ENCODE measurements at regions not wholly inside any gene's neighbourhood (a gene's known extent, or its start where the extent isn't known, plus 50 kb on each side); places are given as distances from the start of the nearest gene placed in this dataset.

DNA sequence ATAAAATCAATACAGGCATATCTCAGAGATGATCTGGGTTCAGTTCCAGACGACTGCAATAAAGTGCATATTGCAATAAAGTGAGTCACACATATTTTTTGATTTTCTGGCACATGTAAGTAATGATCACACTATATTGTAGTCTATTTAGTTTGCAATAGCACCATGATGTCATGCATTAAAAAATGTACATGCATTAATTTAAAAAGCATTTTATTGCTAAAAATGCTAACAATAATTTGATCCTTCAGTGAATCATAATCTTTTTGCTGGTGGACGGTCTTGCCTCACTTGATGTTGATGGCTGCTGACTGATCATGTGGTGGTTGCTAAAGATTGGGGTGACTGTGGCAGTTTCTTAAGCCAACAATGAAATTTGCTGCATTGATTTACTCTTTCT, 511.1 kb downstream of the OTOL1 start:
- no peaks in the 10 kb centered on the region for H3K27me3 Mint-ChIP-seq
- no peak overlapping the region for H3K27ac Mint-ChIP-seq
- H3K36me3 Mint-ChIP-seq (ENCODE audit: low read depth) = no peaks in the 10 kb centered on the region
- H3K4me1 Mint-ChIP-seq (ENCODE audit: low read depth) = no peaks in the 10 kb centered on the region
- no peaks in the 10 kb centered on the region for H3K4me1 ChIP-seq (ENCODE audit: insufficient read depth, low read length)
- POLR2A ChIA-PET = no interaction called here
- no peaks in the 10 kb centered on the region for H3K27me3 ChIP-seq (ENCODE audit: control insufficient read depth in 1 of 2, insufficient read depth in 2 of 2, low read length in 2 of 2)
- ATAC-seq (ENCODE audit: poor library complexity) (no peak), DNase-seq (no peak)
- intact Hi-C loops (cut with DNase I, micrococcal nuclease) = no loop called here
- CTCF ChIA-PET = no interaction called here
- H3K9me3 ChIP-seq (ENCODE audit: control insufficient read depth in 1 of 2, insufficient read depth in 1 of 2, low read length in 2 of 2) = peaks cover 0 to 3% of the 10 kb centered on the region in 2 experiments
- TF ChIP-seq, protein P1, sequence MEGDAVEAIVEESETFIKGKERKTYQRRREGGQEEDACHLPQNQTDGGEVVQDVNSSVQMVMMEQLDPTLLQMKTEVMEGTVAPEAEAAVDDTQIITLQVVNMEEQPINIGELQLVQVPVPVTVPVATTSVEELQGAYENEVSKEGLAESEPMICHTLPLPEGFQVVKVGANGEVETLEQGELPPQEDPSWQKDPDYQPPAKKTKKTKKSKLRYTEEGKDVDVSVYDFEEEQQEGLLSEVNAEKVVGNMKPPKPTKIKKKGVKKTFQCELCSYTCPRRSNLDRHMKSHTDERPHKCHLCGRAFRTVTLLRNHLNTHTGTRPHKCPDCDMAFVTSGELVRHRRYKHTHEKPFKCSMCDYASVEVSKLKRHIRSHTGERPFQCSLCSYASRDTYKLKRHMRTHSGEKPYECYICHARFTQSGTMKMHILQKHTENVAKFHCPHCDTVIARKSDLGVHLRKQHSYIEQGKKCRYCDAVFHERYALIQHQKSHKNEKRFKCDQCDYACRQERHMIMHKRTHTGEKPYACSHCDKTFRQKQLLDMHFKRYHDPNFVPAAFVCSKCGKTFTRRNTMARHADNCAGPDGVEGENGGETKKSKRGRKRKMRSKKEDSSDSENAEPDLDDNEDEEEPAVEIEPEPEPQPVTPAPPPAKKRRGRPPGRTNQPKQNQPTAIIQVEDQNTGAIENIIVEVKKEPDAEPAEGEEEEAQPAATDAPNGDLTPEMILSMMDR (IDR thresholded peaks at IDR 0.05) = no peak
- no peak overlapping the region for H3K4me3 ChIP-seq (ENCODE audit: low read length)
- H3K36me3 ChIP-seq (ENCODE audit: insufficient read depth, low read length) = no peaks in the 10 kb centered on the region
- H3K9me3 Mint-ChIP-seq = peaks cover 2% of the 10 kb centered on the region
- no peak overlapping the region for H3K27ac ChIP-seq (ENCODE audit: low read depth in 1 of 2, low read length in 2 of 2)
- no peak overlapping the region for H3K4me3 Mint-ChIP-seq

- intact Hi-C loops (cut with DNase I, micrococcal nuclease) = no loop called here
- TF ChIP-seq, protein P1 (IDR thresholded peaks at IDR 0.05) = no peak
- peaks cover 2% of the 10 kb centered on the region for H3K9me3 Mint-ChIP-seq
- no peaks in the 10 kb centered on the region for H3K36me3 Mint-ChIP-seq (ENCODE audit: low read depth)
- ATAC-seq (ENCODE audit: poor library complexity) (no peak), DNase-seq (no peak)
- H3K27me3 Mint-ChIP-seq = no peaks in the 10 kb centered on the region
- no peak overlapping the region for H3K4me3 Mint-ChIP-seq
- no peaks in the 10 kb centered on the region for H3K4me1 ChIP-seq (ENCODE audit: insufficient read depth, low read length)
- H3K36me3 ChIP-seq (ENCODE audit: insufficient read depth, low read length) = no peaks in the 10 kb centered on the region
- ChIA-PET CTCF (no interaction called here), POLR2A (no interaction called here)
- no peak overlapping the region for H3K27ac Mint-ChIP-seq
- no peaks in the 10 kb centered on the region for H3K4me1 Mint-ChIP-seq (ENCODE audit: low read depth)
- no peak overlapping the region for H3K4me3 ChIP-seq (ENCODE audit: low read length)
- no peaks in the 10 kb centered on the region for H3K9me3 ChIP-seq (ENCODE audit: control insufficient read depth in 1 of 2, insufficient read depth in 1 of 2, low read length in 2 of 2)
- no peak overlapping the region for H3K27ac ChIP-seq (ENCODE audit: low read depth in 1 of 2, low read length in 2 of 2)
- H3K27me3 ChIP-seq (ENCODE audit: control insufficient read depth in 1 of 2, insufficient read depth in 2 of 2, low read length in 2 of 2) = no peaks in the 10 kb centered on the region
These were observed 516.0 kb downstream of the OTOL1 start for GRCh38 chr3:162012633-162013032.

- H3K9me3 ChIP-seq (ENCODE audit: control insufficient read depth in 1 of 2, insufficient read depth in 1 of 2, low read length in 2 of 2) = no peaks in the 10 kb centered on the region
- H3K4me1 Mint-ChIP-seq (ENCODE audit: low read depth) = no peaks in the 10 kb centered on the region
- no peaks in the 10 kb centered on the region for H3K9me3 Mint-ChIP-seq
- no peaks in the 10 kb centered on the region for H3K36me3 ChIP-seq (ENCODE audit: insufficient read depth, low read length)
- no peak overlapping the region for H3K4me3 ChIP-seq (ENCODE audit: low read length)
- TF ChIP-seq, protein P1 (IDR thresholded peaks at IDR 0.05) = no peak
- POLR2A ChIA-PET = no interaction called here
- no peaks in the 10 kb centered on the region for H3K27me3 Mint-ChIP-seq
- H3K27ac ChIP-seq (ENCODE audit: low read depth in 1 of 2, low read length in 2 of 2) = no peak overlapping the region
- intact Hi-C loops (cut with DNase I, micrococcal nuclease) = no loop called here
- no peaks in the 10 kb centered on the region for H3K27me3 ChIP-seq (ENCODE audit: control insufficient read depth in 1 of 2, insufficient read depth in 2 of 2, low read length in 2 of 2)
- ATAC-seq (ENCODE audit: poor library complexity) = no peak
- no peak overlapping the region for H3K4me3 Mint-ChIP-seq
- no peak overlapping the region for H3K27ac Mint-ChIP-seq
- H3K36me3 Mint-ChIP-seq (ENCODE audit: low read depth) = no peaks in the 10 kb centered on the region
- DNase-seq = no peak
- H3K4me1 ChIP-seq (ENCODE audit: insufficient read depth, low read length) = no peaks in the 10 kb centered on the region
- CTCF ChIA-PET = no interaction called here
These were observed 517.7 kb downstream of the OTOL1 start for GRCh38 chr3:162014284-162014683.

All from CD4-positive, alpha-beta T cell (primary cell).